Neural progenitor cell (in vitro differentiated cells): ENCODE measurements at regions not wholly inside any gene's neighbourhood (a gene's known extent, or its start where the extent isn't known, plus 50 kb on each side); places are given as distances from the start of the nearest gene placed in this dataset.

Experiments used
- DNase-seq: peaks from one replicate; pipeline ENCODE4 v3.0.0-alpha.2; 2016; ENCODE audit warnings: low spot score
- H2AFZ ChIP-seq: fragments of 200-600 bp; sonication (generic); replicated peaks from 2 replicates; pipeline ENCODE4 v1.6.1; 2016; ENCODE audit warnings: antibody characterized with exemption
- H3F3A ChIP-seq: fragments of 200-600 bp; sonication (generic); 2 replicates; pipeline ENCODE4 v1.6.1; 2016; ENCODE audit warnings: antibody characterized with exemption, low read depth
- H3K27ac ChIP-seq: fragments of 200-600 bp; sonication (generic); 2 replicates; pipeline ENCODE4 v1.5.1; 2016; ENCODE audit warnings: mild to moderate bottlenecking
- H3K27me3 ChIP-seq: fragments of 200-600 bp; sonication (generic); 2 replicates; pipeline ENCODE4 v1.6.1; 2016; ENCODE audit warnings: mild to moderate bottlenecking, moderate library complexity
- H3K36me3 ChIP-seq: fragments of 200-600 bp; sonication (generic); 2 replicates; pipeline ENCODE4 v1.5.1; 2016
- H3K4me1 ChIP-seq: fragments of 200-600 bp; sonication (generic); 2 replicates; pipeline ENCODE4 v1.6.1; 2016; ENCODE audit warnings: mixed run types
- H3K4me2 ChIP-seq: fragments of 200-600 bp; sonication (generic); 2 replicates; pipeline ENCODE4 v1.6.1; 2016
- H3K4me3 ChIP-seq: fragments of 200-600 bp; sonication (generic); 2 replicates; pipeline ENCODE4 v1.5.1; 2016
- H3K79me2 ChIP-seq: fragments of 200-600 bp; sonication (generic); 2 replicates; pipeline ENCODE4 v1.6.1; 2016; ENCODE audit warnings: low read depth
- H3K9ac ChIP-seq: fragments of 200-600 bp; sonication (generic); 2 replicates; pipeline ENCODE4 v1.6.1; 2016
- H3K9me3 ChIP-seq: fragments of 200-600 bp; sonication (generic); 2 replicates; pipeline ENCODE4 v1.5.1; 2016; ENCODE audit warnings: low read depth
- H4K20me1 ChIP-seq: fragments of 200-600 bp; sonication (generic); 2 replicates; pipeline ENCODE4 v1.6.1; 2016; ENCODE audit warnings: low read depth
- H3K27ac Mint-ChIP-seq: 3 replicates; pipeline ENCODE4 v1.8.0; 2021; ENCODE audit warnings: mixed read lengths
- H3K27me3 Mint-ChIP-seq: 2 replicates; pipeline ENCODE4 v1.8.0; 2022; ENCODE audit warnings: low read depth, mild to moderate bottlenecking, inconsistent platforms, moderate library complexity, mixed read lengths; ENCODE audit not compliant: insufficient read depth
- H3K36me3 Mint-ChIP-seq: 3 replicates; pipeline ENCODE4 v1.8.0; 2021; ENCODE audit warnings: mixed read lengths
- H3K4me1 Mint-ChIP-seq: 3 replicates; pipeline ENCODE4 v1.8.0; 2021; ENCODE audit warnings: mixed read lengths
- H3K4me3 Mint-ChIP-seq: 3 replicates; pipeline ENCODE4 v1.8.0; 2021; ENCODE audit warnings: mild to moderate bottlenecking, moderate library complexity, mixed read lengths
- H3K9me3 Mint-ChIP-seq: 3 replicates; pipeline ENCODE4 v1.8.0; 2020; ENCODE audit warnings: mixed read lengths
- CTCF ChIP-seq: fragments of 200-600 bp; sonication (generic); IDR thresholded peaks from 2 replicates; pipeline ENCODE4 v1.5.1; 2017; ENCODE audit warnings: antibody characterized with exemption, mild to moderate bottlenecking
- EZH2 ChIP-seq: fragments of 200-600 bp; sonication (generic); IDR thresholded peaks from 2 replicates; pipeline ENCODE4 v1.6.1; 2017; ENCODE audit warnings: antibody characterized with exemption, mild to moderate bottlenecking, moderate library complexity
- EZH2phosphoT487 ChIP-seq: fragments of 200-600 bp; sonication (generic); IDR thresholded peaks from 2 replicates; pipeline ENCODE4 v1.6.1; 2017; ENCODE audit warnings: antibody characterized with exemption

DNA sequence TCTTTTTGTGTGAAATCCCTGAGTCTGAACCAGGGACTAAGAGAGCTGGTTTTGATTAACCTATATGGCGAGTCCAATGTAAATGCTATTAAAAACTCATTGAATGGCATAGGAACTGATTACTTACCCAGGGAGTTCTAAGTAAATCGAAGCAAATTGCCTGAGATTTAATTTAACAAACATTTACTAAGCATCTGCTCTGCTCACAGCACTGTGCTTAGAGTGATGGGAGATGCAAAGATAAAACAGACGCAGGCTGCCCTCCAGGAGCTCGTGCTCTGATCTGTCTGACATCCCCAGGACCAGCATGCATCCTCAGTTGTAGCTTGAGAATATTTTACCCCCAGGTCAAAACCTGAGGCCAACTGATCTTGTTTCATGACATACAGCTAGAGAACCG, 247.9 kb downstream of the NR2F2 start:
- no peak overlapping the region for H3K9ac ChIP-seq
- Mint-ChIP-seq H3K9me3 (no peaks in the 10 kb centered on the region), H3K4me3 (no peak overlapping the region), H3K36me3 (no peaks in the 10 kb centered on the region), H3K4me1 (peaks cover 3% of the 10 kb centered on the region), H3K27ac (no peak overlapping the region), H3K27me3 (peaks cover 2% of the 10 kb centered on the region)
- no peaks in the 10 kb centered on the region for H3K9me3 ChIP-seq
- peaks cover 7% of the 10 kb centered on the region for H3F3A ChIP-seq
- peaks cover 21% of the 10 kb centered on the region for H3K4me1 ChIP-seq
- H3K27ac ChIP-seq: peak overlapping the region; percentile 8
- H3K4me3 ChIP-seq: no peak overlapping the region
- H4K20me1 ChIP-seq: no peaks in the 10 kb centered on the region
- no peak overlapping the region for H3K4me2 ChIP-seq
- no peaks in the 10 kb centered on the region for H3K36me3 ChIP-seq
- TF ChIP-seq CTCF: no peak
- no peaks in the 10 kb centered on the region for H3K27me3 ChIP-seq
- no peak overlapping the region for H2AFZ ChIP-seq
- no peak for DNase-seq
- H3K79me2 ChIP-seq: no peaks in the 10 kb centered on the region

DNA sequence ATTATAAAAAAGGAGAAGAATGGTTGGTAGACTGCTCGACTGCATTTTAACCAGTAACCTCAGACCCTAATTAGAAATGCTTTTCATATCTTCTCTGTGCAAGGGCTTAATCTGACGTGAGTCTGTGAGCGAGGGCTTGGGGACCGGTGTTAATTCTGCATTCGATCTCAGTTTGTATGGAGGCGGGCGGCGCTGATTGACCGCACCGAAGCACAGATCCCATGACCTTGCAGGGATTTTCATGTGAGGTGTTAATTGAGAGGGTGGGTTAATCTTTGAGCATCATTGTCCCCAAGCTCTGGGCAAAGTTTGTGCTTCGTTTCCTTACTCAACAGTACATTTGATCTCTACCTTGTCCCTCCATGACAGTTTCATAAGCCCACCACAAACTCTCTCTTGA, 250.9 kb downstream of the NR2F2 start:
- Histone ChIP-seq H3K27me3 (no peaks in the 10 kb centered on the region), H3F3A (peaks cover 7% of the 10 kb centered on the region), H4K20me1 (no peaks in the 10 kb centered on the region), H3K9ac (no peak overlapping the region), H3K9me3 (no peaks in the 10 kb centered on the region), H3K27ac (no peak overlapping the region), H3K4me2 (no peak overlapping the region), H3K4me1 (peaks cover 47% of the 10 kb centered on the region), H3K4me3 (no peak overlapping the region), H2AFZ (no peak overlapping the region), H3K79me2 (no peaks in the 10 kb centered on the region), H3K36me3 (no peaks in the 10 kb centered on the region)
- DNase-seq: no peak
- H3K9me3 Mint-ChIP-seq: no peaks in the 10 kb centered on the region
- TF ChIP-seq CTCF: no peak
- TF ChIP-seq EZH2phosphoT487: no peak
- no peak for TF ChIP-seq EZH2
- H3K27ac Mint-ChIP-seq: no peak overlapping the region
- H3K4me3 Mint-ChIP-seq: no peak overlapping the region
- no peaks in the 10 kb centered on the region for H3K36me3 Mint-ChIP-seq
- peaks cover 13% of the 10 kb centered on the region for H3K4me1 Mint-ChIP-seq
- H3K27me3 Mint-ChIP-seq: peaks cover 2% of the 10 kb centered on the region

- no peak for DNase-seq
- Mint-ChIP-seq H3K27me3 (peaks cover 6% of the 10 kb centered on the region), H3K36me3 (no peaks in the 10 kb centered on the region), H3K4me1 (peaks cover 14% of the 10 kb centered on the region), H3K9me3 (no peaks in the 10 kb centered on the region), H3K27ac (no peak overlapping the region), H3K4me3 (no peak overlapping the region)
- H3K4me3 ChIP-seq: no peak overlapping the region
- TF ChIP-seq CTCF (no peak), EZH2 (no peak), EZH2phosphoT487 (no peak)
- no peak overlapping the region for H2AFZ ChIP-seq
- H3K79me2 ChIP-seq: no peaks in the 10 kb centered on the region
- H3K36me3 ChIP-seq: no peaks in the 10 kb centered on the region
- H3K4me2 ChIP-seq: no peak overlapping the region
- H3K27ac ChIP-seq: no peak overlapping the region
- H3K9ac ChIP-seq: no peak overlapping the region
- no peaks in the 10 kb centered on the region for H3K9me3 ChIP-seq
- H3K4me1 ChIP-seq: peaks cover 58% of the 10 kb centered on the region
- H4K20me1 ChIP-seq: no peaks in the 10 kb centered on the region
- no peaks in the 10 kb centered on the region for H3K27me3 ChIP-seq
- H3F3A ChIP-seq: peaks cover 7% of the 10 kb centered on the region
Measured at GRCh38 chr15:96582473-96582872, 252.0 kb downstream of the NR2F2 start.

DNA sequence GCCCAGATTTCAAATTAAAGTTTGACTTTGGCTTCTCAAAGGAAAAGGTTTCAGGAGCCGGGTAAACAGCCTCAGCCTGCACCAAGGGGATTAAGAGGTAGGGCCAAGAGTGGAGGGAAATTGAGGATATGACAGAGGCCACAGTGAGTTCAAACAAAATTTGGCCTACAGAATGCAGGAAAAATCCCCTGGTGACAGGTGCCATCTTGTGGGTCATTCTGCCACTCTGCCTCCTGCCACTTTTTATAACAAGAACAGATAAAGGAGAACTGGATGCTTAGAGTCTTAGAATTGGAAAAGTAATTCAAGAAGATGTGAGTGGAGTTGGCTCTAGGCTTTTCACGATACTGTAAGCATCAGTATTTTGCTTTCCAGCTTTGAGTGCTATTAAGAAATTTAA, 253.2 kb downstream of the NR2F2 start:
- no peaks in the 10 kb centered on the region for H3K9me3 Mint-ChIP-seq
- Histone ChIP-seq H3K36me3 (no peaks in the 10 kb centered on the region), H3K4me1 (peaks cover 60% of the 10 kb centered on the region), H3K4me3 (no peak overlapping the region), H3K9me3 (no peaks in the 10 kb centered on the region), H3F3A (peaks cover under 1% of the 10 kb centered on the region), H4K20me1 (no peaks in the 10 kb centered on the region), H2AFZ (no peak overlapping the region), H3K79me2 (no peaks in the 10 kb centered on the region), H3K27ac (no peak overlapping the region), H3K27me3 (no peaks in the 10 kb centered on the region), H3K9ac (no peak overlapping the region), H3K4me2 (no peak overlapping the region)
- peaks cover 14% of the 10 kb centered on the region for H3K4me1 Mint-ChIP-seq
- H3K4me3 Mint-ChIP-seq: no peak overlapping the region
- H3K36me3 Mint-ChIP-seq: no peaks in the 10 kb centered on the region
- DNase-seq: no peak
- TF ChIP-seq EZH2phosphoT487 (no peak), EZH2 (no peak), CTCF (peak; percentile 15)
- H3K27me3 Mint-ChIP-seq: peaks cover 8% of the 10 kb centered on the region
- H3K27ac Mint-ChIP-seq: no peak overlapping the region
